CD4-positive, CD25-positive, alpha-beta regulatory T cell (primary cell): ENCODE measurements at regions not wholly inside any gene's neighbourhood (a gene's known extent, or its start where the extent isn't known, plus 50 kb on each side); places are given as distances from the start of the nearest gene placed in this dataset.

Source experiments
- ATAC-seq, 2 donors: fragments of 150-1000 bp; cut with Tn5 transposase; one replicate each; pipeline ENCODE4 v1.10.0; 2021; ENCODE audit warnings: low read depth in 2 of 2, moderate number of reproducible peaks in 2 of 2, moderate library complexity in 1 of 2
- DNase-seq, 3 donors: peaks; one replicate each; pipeline versions ENCODE4 v3.0.0 to v3.0.0-alpha.2; 2012 to 2022; ENCODE audit warnings: mixed read lengths in 1 of 3
- H3K27ac ChIP-seq: one replicate; pipeline ENCODE4 v1.7.0; 2013; ENCODE audit warnings: mild to moderate bottlenecking, low read length; ENCODE audit not compliant: insufficient read depth, poor library complexity, severe bottlenecking
- H3K27me3 ChIP-seq: one replicate; pipeline ENCODE4 v1.7.0; 2013; ENCODE audit warnings: low read length; ENCODE audit not compliant: control insufficient read depth, insufficient read depth
- H3K36me3 ChIP-seq: one replicate; pipeline ENCODE4 v1.7.0; 2013; ENCODE audit warnings: mild to moderate bottlenecking, low read length, moderate library complexity; ENCODE audit not compliant: control insufficient read depth, insufficient read depth
- H3K4me1 ChIP-seq: 2 replicates; pipeline ENCODE4 v1.7.0; 2013; ENCODE audit warnings: mild to moderate bottlenecking, low read length; ENCODE audit not compliant: insufficient read depth, control insufficient read depth, poor library complexity, severe bottlenecking
- H3K4me3 ChIP-seq: one replicate; pipeline ENCODE4 v1.7.0; 2013; ENCODE audit warnings: low read depth, mild to moderate bottlenecking, low read length, moderate library complexity
- H3K9me3 ChIP-seq, 2 experiments: 1 replicate in 1 of 2; 2 replicates in 1 of 2; pipeline ENCODE4 v1.7.0; 2013; ENCODE audit warnings: low read length in 2 of 2, mild to moderate bottlenecking in 1 of 2, moderate library complexity in 1 of 2; ENCODE audit not compliant: control insufficient read depth in 2 of 2
- H3K27ac Mint-ChIP-seq, 3 donors: one replicate each; pipeline ENCODE4 v1.8.0; 2020 to 2022; ENCODE audit warnings: mild to moderate bottlenecking in 3 of 3, mixed read lengths in 3 of 3, moderate library complexity in 2 of 3
- H3K27me3 Mint-ChIP-seq: one replicate; pipeline ENCODE4 v1.8.0; 2022; ENCODE audit warnings: mild to moderate bottlenecking, mixed read lengths
- H3K36me3 Mint-ChIP-seq: one replicate; pipeline ENCODE4 v1.8.0; 2020; ENCODE audit warnings: mixed read lengths
- H3K4me1 Mint-ChIP-seq, 4 donors: one replicate each; pipeline ENCODE4 v1.8.0; 2020 to 2022; ENCODE audit warnings: mixed read lengths in 4 of 4, mild to moderate bottlenecking in 1 of 4
- H3K4me3 Mint-ChIP-seq, 4 donors: one replicate each; pipeline ENCODE4 v1.8.0; 2020 to 2022; ENCODE audit warnings: mild to moderate bottlenecking in 4 of 4, mixed read lengths in 4 of 4, moderate library complexity in 3 of 4
- H3K9me3 Mint-ChIP-seq, 7 donors: one replicate each; pipeline ENCODE4 v1.8.0; 2020 to 2022; ENCODE audit warnings: mixed read lengths in 7 of 7, mild to moderate bottlenecking in 3 of 7, moderate library complexity in 2 of 7

DNA sequence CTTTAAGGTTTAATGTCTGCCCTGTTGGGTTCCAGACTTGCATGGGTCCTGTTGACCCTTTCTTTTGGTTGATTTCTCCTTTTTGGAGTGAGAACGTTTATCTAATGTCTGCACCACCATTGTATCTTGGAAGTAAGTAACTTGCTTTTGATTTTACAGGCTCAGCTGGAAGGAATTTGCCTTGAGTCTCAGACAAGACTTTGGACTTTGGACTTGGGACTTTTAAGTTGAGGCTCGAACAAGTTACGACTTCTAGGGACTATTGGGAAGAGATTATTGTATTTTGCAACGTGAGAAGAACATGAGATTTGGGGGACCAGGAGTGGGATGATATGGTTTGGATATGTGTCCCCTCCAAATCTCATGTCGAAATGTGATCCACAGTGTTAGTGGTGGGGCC, 267.7 kb downstream of the GLI2 start:
- Mint-ChIP-seq H3K36me3 (no peaks in the 10 kb centered on the region), H3K27me3 (no peaks in the 10 kb centered on the region), H3K27ac (no peak overlapping the region), H3K4me3 (no peak overlapping the region), H3K4me1 (no peaks in the 10 kb centered on the region), H3K9me3 (peaks cover 0 to 4% (median 2%) of the 10 kb centered on the region in 7 donors)
- no peak for ATAC-seq
- Histone ChIP-seq H3K9me3 (no peaks in the 10 kb centered on the region), H3K36me3 (no peaks in the 10 kb centered on the region), H3K27me3 (no peaks in the 10 kb centered on the region), H3K4me1 (no peaks in the 10 kb centered on the region), H3K27ac (no peak overlapping the region), H3K4me3 (no peak overlapping the region)
- no peak for DNase-seq

DNA sequence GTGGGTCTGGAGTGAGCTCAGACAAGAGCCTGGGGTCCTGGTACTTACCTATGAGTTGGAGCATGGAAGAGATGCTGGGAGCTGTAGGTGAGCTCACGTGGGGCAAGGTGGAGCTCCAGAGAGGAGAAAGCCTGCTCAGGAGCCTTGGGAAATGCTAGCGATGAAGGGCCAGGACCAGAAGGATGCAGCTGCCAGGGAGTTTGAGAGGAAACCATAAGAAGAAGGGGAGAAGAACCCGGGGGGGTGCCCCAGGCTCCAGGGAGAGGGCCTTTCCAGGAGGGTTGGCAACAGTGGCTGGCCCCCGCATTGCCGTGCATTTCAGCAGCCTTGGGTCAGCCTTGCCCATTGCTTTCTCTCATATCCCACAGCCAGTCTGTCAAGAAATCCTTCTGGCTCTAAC, 268.7 kb downstream of the GLI2 start:
- H3K4me1 Mint-ChIP-seq = no peaks in the 10 kb centered on the region
- no peaks in the 10 kb centered on the region for H3K27me3 Mint-ChIP-seq
- Histone ChIP-seq H3K27ac (no peak overlapping the region), H3K27me3 (no peaks in the 10 kb centered on the region), H3K4me1 (no peaks in the 10 kb centered on the region), H3K9me3 (no peaks in the 10 kb centered on the region), H3K4me3 (no peak overlapping the region), H3K36me3 (no peaks in the 10 kb centered on the region)
- H3K27ac Mint-ChIP-seq = no peak overlapping the region
- H3K9me3 Mint-ChIP-seq = peaks cover 0 to 4% (median 2%) of the 10 kb centered on the region in 7 donors
- no peak for ATAC-seq
- H3K36me3 Mint-ChIP-seq = no peaks in the 10 kb centered on the region
- no peak for DNase-seq
- no peak overlapping the region for H3K4me3 Mint-ChIP-seq

DNA sequence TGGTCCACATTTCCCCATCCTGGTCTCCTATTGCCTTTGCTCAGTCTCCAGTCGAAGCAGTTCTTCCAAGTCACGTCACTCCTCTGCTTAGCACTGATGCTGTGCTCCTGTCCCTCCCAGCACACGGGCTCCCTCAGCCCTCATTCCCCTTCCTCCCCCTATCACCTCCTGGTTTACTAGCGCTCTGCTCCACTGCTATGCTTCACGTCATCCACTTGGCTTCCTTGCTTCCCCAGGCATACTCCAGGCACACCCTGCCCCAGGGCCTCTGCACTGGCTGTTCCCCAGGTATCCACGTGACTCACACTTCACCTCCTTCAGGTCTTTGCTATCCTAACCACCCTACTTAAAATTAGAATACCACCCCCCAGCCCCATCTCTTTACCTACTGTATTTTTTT, 269.3 kb downstream of the GLI2 start:
- Histone ChIP-seq H3K27ac (no peak overlapping the region), H3K4me1 (no peaks in the 10 kb centered on the region), H3K4me3 (no peak overlapping the region), H3K36me3 (no peaks in the 10 kb centered on the region), H3K9me3 (no peaks in the 10 kb centered on the region), H3K27me3 (peaks cover 2% of the 10 kb centered on the region)
- Mint-ChIP-seq H3K27ac (no peak overlapping the region), H3K36me3 (no peaks in the 10 kb centered on the region), H3K9me3 (peaks cover 0 to 4% (median 2%) of the 10 kb centered on the region in 7 donors), H3K4me1 (no peaks in the 10 kb centered on the region), H3K27me3 (no peaks in the 10 kb centered on the region), H3K4me3 (no peak overlapping the region)
- no peak for DNase-seq
- ATAC-seq = no peak

DNA sequence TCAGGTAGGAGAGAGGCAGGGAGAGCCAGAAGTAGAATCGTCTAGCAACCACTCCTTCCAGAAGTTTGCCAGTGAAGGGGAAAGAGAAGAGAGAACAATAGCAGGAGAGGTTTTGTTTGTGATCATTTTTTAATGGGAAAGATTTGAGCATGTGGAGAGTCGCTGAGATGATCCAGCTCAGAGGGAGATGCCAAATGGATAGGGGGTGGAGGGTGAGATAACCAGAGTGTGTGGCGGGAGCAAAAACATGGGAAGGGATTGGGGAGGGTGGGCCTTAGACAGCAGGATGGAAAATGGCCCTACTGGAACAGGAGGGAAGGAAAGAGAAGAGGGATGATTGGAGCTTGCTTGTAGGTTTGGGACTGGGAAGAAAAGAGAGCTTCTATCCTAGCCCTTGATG, 269.8 kb downstream of the GLI2 start:
- ATAC-seq (no peak), DNase-seq (no peak)
- H3K27ac Mint-ChIP-seq = no peak overlapping the region
- peaks cover 2% of the 10 kb centered on the region for H3K27me3 ChIP-seq
- H3K36me3 Mint-ChIP-seq = no peaks in the 10 kb centered on the region
- no peaks in the 10 kb centered on the region for H3K9me3 ChIP-seq
- H3K27ac ChIP-seq = no peak overlapping the region
- no peak overlapping the region for H3K4me3 Mint-ChIP-seq
- H3K4me1 Mint-ChIP-seq = no peaks in the 10 kb centered on the region
- H3K4me3 ChIP-seq = no peak overlapping the region
- H3K27me3 Mint-ChIP-seq = no peaks in the 10 kb centered on the region
- no peaks in the 10 kb centered on the region for H3K36me3 ChIP-seq
- peaks cover 0 to 4% (median 2%) of the 10 kb centered on the region in 7 donors for H3K9me3 Mint-ChIP-seq
- no peaks in the 10 kb centered on the region for H3K4me1 ChIP-seq

DNA sequence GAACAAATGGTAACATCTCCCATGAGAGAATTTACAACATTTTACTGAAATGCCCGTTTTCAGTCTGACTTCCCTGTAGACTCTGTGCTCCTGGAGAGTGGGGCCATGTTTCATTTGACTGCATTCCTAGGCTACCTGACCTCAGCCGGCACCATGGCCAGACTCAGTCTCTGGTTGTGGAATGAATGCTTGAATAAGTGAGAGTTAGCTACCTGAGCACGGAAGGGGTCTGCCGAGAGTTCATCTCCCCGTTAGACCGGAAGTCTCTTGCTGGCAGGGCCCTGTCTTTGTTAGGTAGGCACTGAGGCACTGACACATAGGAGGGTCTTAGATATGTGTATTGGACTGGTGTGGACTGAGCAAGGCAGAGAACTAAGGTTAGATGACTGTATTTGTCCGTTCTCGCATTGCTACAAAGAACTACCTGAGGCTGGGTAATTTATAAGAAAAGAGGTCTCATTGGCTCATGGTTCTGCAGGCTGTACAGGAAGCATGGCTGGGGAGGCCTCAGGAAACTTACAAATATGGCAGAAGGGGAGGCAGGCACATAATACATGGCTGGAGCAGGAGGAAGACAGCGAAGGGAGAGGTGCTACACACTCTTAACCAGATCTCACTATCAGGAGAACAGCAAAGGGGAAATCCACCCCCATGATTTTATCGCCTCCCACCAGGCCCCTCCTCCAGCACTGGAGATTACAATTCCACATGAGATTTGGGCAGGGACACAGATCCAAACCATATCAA, 271.2 kb downstream of the GLI2 start:
- H3K4me1 ChIP-seq = no peaks in the 10 kb centered on the region
- H3K9me3 Mint-ChIP-seq = peaks cover 0 to 6% (median 3%) of the 10 kb centered on the region in 7 donors

DNA sequence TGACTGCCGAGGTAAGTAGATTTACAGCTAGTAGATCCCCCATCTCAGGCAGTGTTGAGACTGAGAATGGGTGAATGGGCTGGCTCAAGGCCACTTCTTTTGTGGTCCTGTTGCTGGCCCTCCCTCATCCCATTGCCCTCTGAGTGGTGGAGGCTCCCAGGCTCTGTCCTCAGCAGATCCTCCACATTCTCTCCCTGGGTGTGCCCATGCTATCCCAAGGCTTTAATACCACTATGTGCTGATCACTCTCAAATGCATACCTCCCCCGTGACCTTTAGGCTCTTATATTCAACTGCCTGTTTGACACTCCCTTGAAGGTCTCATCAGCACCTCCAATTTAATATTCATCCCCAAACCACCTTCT, 271.8 kb downstream of the GLI2 start:
- no peak overlapping the region for H3K27ac ChIP-seq
- DNase-seq (no peak), ATAC-seq (no peak)
- Mint-ChIP-seq H3K4me3 (no peak overlapping the region), H3K36me3 (no peaks in the 10 kb centered on the region), H3K4me1 (no peaks in the 10 kb centered on the region), H3K9me3 (peaks cover 0 to 6% (median 1%) of the 10 kb centered on the region in 7 donors), H3K27ac (no peak overlapping the region), H3K27me3 (no peaks in the 10 kb centered on the region)
- H3K27me3 ChIP-seq = peaks cover 2% of the 10 kb centered on the region
- H3K4me3 ChIP-seq = no peak overlapping the region
- H3K4me1 ChIP-seq = no peaks in the 10 kb centered on the region
- no peaks in the 10 kb centered on the region for H3K9me3 ChIP-seq
- H3K36me3 ChIP-seq = no peaks in the 10 kb centered on the region

More for the DNA sequence above, 271.2 kb downstream of the GLI2 start:
- H3K27ac Mint-ChIP-seq = no peak overlapping the region
- H3K36me3 Mint-ChIP-seq = no peaks in the 10 kb centered on the region
- Histone ChIP-seq H3K4me3 (no peak overlapping the region), H3K9me3 (no peaks in the 10 kb centered on the region), H3K27me3 (peaks cover 2% of the 10 kb centered on the region), H3K36me3 (no peaks in the 10 kb centered on the region), H3K27ac (no peak overlapping the region)
- H3K4me1 Mint-ChIP-seq = no peaks in the 10 kb centered on the region
- no peak for DNase-seq
- H3K27me3 Mint-ChIP-seq = no peaks in the 10 kb centered on the region
- no peak for ATAC-seq
- no peak overlapping the region for H3K4me3 Mint-ChIP-seq

DNA sequence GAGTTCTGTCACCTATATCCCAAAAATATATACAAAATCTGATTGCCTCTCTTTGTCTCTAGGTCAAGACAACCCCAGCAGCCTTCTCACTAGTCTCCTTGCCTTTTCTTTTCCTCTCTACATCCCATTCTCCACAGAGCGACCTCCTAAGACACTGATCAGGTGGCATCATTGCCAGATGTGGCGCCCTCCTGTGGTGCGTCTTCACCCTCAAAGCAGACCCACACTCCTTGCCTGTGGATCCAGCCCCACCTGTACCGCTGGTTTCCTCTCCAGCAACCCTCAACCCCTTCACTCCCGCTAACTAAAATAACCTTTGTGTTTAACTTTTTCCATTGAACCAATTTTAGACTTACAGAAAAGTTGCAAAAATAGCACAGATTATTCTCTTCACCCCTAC, 273.3 kb downstream of the GLI2 start:
- Histone ChIP-seq H3K36me3 (no peaks in the 10 kb centered on the region), H3K27me3 (peaks cover 5% of the 10 kb centered on the region), H3K9me3 (no peaks in the 10 kb centered on the region), H3K27ac (no peak overlapping the region), H3K4me3 (no peak overlapping the region), H3K4me1 (no peaks in the 10 kb centered on the region)
- H3K36me3 Mint-ChIP-seq = no peaks in the 10 kb centered on the region
- H3K9me3 Mint-ChIP-seq = peaks cover 0 to 11% (median 3%) of the 10 kb centered on the region in 7 donors
- H3K4me1 Mint-ChIP-seq = no peaks in the 10 kb centered on the region
- ATAC-seq (no peak), DNase-seq (no peak)
- H3K4me3 Mint-ChIP-seq = no peak overlapping the region
- H3K27ac Mint-ChIP-seq = no peak overlapping the region
- no peaks in the 10 kb centered on the region for H3K27me3 Mint-ChIP-seq

DNA sequence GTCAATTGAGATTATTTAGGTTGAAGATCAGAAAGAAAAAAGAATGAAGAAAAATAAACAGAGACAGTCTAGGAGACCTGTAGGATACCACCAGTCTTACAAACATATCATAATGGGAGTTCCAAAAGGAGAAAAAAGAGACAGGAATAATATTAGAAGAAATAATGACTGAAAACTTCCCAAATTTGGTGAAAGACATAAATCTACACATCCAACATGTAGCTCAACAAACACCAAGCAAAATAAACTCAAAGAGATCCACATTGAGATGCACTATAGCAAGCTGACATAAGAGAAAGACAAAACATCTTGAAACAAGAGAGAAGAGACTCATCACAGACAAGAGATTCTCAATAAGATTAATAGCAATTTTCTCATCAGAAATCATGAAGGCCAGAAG, 274.0 kb downstream of the TFCP2L1 start:
- H3K4me1 ChIP-seq = no peaks in the 10 kb centered on the region
- Mint-ChIP-seq H3K4me3 (no peak overlapping the region), H3K27ac (no peak overlapping the region), H3K36me3 (no peaks in the 10 kb centered on the region), H3K27me3 (no peaks in the 10 kb centered on the region), H3K9me3 (peaks cover 0 to 12% (median 5%) of the 10 kb centered on the region in 7 donors), H3K4me1 (no peaks in the 10 kb centered on the region)
- H3K27ac ChIP-seq = no peak overlapping the region
- H3K36me3 ChIP-seq = no peaks in the 10 kb centered on the region
- H3K9me3 ChIP-seq = no peaks in the 10 kb centered on the region
- DNase-seq (no peak), ATAC-seq (no peak)
- H3K27me3 ChIP-seq = peaks cover 5% of the 10 kb centered on the region
- no peak overlapping the region for H3K4me3 ChIP-seq
